H9 (cell line): ENCODE measurements at regions not wholly inside any gene's neighbourhood (a gene's known extent, or its start where the extent isn't known, plus 50 kb on each side); places are given as distances from the start of the nearest gene placed in this dataset.

Experiments
- DNase-seq: peaks from one replicate; pipeline ENCODE4 v3.0.0-alpha.2; 2017
- H2AFZ ChIP-seq: one replicate; pipeline ENCODE4 v1.6.1; 2013; ENCODE audit warnings: mild to moderate bottlenecking, low read length, control low read depth, moderate library complexity
- H2AK5ac ChIP-seq: 2 replicates; pipeline ENCODE4 v1.6.1; 2013; ENCODE audit warnings: low read length, control low read depth, mixed read lengths; ENCODE audit not compliant: insufficient read length
- H2BK120ac ChIP-seq: one replicate; pipeline ENCODE4 v1.6.1; 2013; ENCODE audit warnings: low read depth, mild to moderate bottlenecking, low read length, control low read depth, inconsistent platforms; ENCODE audit not compliant: poor library complexity, severe bottlenecking
- H2BK12ac ChIP-seq: 2 replicates; pipeline ENCODE4 v1.6.1; 2013; ENCODE audit warnings: low read length, control low read depth, mixed read lengths, low read depth; ENCODE audit not compliant: insufficient read length
- H2BK15ac ChIP-seq: 2 replicates; pipeline ENCODE4 v1.6.1; 2013; ENCODE audit warnings: low read depth, low read length, control low read depth
- H2BK20ac ChIP-seq: one replicate; pipeline ENCODE4 v1.6.1; 2013; ENCODE audit warnings: low read depth, mild to moderate bottlenecking, low read length, control low read depth, inconsistent platforms; ENCODE audit not compliant: poor library complexity, severe bottlenecking
- H2BK5ac ChIP-seq: 2 replicates; pipeline ENCODE4 v1.6.1; 2013; ENCODE audit warnings: low read length, control low read depth, mixed read lengths; ENCODE audit not compliant: insufficient read length
- H3K14ac ChIP-seq: 2 replicates; pipeline ENCODE4 v1.6.1; 2013; ENCODE audit warnings: low read length, control low read depth; ENCODE audit not compliant: insufficient read depth
- H3K18ac ChIP-seq: 2 replicates; pipeline ENCODE4 v1.6.1; 2013; ENCODE audit warnings: low read depth, mild to moderate bottlenecking, mixed read lengths, low read length, control low read depth; ENCODE audit not compliant: insufficient read length
- H3K23ac ChIP-seq: 2 replicates; pipeline ENCODE4 v1.6.1; 2013; ENCODE audit warnings: low read length, control low read depth, mixed read lengths, low read depth; ENCODE audit not compliant: insufficient read length
- H3K23me2 ChIP-seq: 2 replicates; pipeline ENCODE4 v1.6.1; 2013; ENCODE audit warnings: low read depth, mild to moderate bottlenecking, mixed read lengths, low read length, control low read depth; ENCODE audit not compliant: insufficient read length, poor library complexity, severe bottlenecking
- H3K27ac ChIP-seq: 2 replicates; pipeline ENCODE4 v1.5.1; 2013; ENCODE audit warnings: low read length, control low read depth, mixed read lengths, low read depth; ENCODE audit not compliant: insufficient read length
- H3K27me3 ChIP-seq: 2 replicates; pipeline ENCODE4 v1.6.1; 2013; ENCODE audit warnings: low read length, control low read depth, inconsistent platforms; ENCODE audit not compliant: insufficient read depth
- H3K4ac ChIP-seq: 2 replicates; pipeline ENCODE4 v1.6.1; 2013; ENCODE audit warnings: low read depth, mild to moderate bottlenecking, control low read depth, inconsistent platforms, low read length, moderate library complexity
- H3K4me1 ChIP-seq: 2 replicates; pipeline ENCODE4 v1.6.1; 2013; ENCODE audit warnings: low read length, control low read depth, inconsistent platforms; ENCODE audit not compliant: insufficient read depth
- H3K4me2 ChIP-seq: 2 replicates; pipeline ENCODE4 v1.6.1; 2013; ENCODE audit warnings: low read length, control low read depth, mixed read lengths; ENCODE audit not compliant: insufficient read length, insufficient read depth
- H3K56ac ChIP-seq: 2 replicates; pipeline ENCODE4 v1.6.1; 2013; ENCODE audit warnings: low read depth, mild to moderate bottlenecking, mixed read lengths, low read length, control low read depth; ENCODE audit not compliant: insufficient read length
- H3K79me1 ChIP-seq: 2 replicates; pipeline ENCODE4 v1.6.1; 2013; ENCODE audit warnings: low read depth, mild to moderate bottlenecking, moderate library complexity, low read length, control low read depth, inconsistent platforms; ENCODE audit not compliant: insufficient read depth, poor library complexity, severe bottlenecking
- H3K79me2 ChIP-seq: 2 replicates; pipeline ENCODE4 v1.6.1; 2013; ENCODE audit warnings: low read length, control low read depth, inconsistent platforms; ENCODE audit not compliant: insufficient read depth
- H3K9ac ChIP-seq: 2 replicates; pipeline ENCODE4 v1.6.1; 2013; ENCODE audit warnings: low read length, control low read depth, mixed read lengths; ENCODE audit not compliant: insufficient read length; ENCODE audit errors: extremely low read depth
- H3K9me3 ChIP-seq: one replicate; pipeline ENCODE4 v1.6.1; 2013; ENCODE audit warnings: low read depth, low read length, inconsistent platforms; ENCODE audit not compliant: control insufficient read depth
- H3T11ph ChIP-seq: one replicate; pipeline ENCODE4 v1.6.1; 2013; ENCODE audit warnings: mild to moderate bottlenecking, low read length, control low read depth, inconsistent platforms
- H4K20me1 ChIP-seq: one replicate; pipeline ENCODE4 v1.6.1; 2013; ENCODE audit not compliant: control insufficient read depth, insufficient read length, insufficient read depth
- H4K5ac ChIP-seq: 2 replicates; pipeline ENCODE4 v1.6.1; 2013; ENCODE audit warnings: low read depth, mild to moderate bottlenecking, mixed read lengths, low read length, control low read depth; ENCODE audit not compliant: insufficient read length
- H4K8ac ChIP-seq: replicated peaks from 2 replicates; pipeline ENCODE4 v1.6.1; 2013; ENCODE audit warnings: low read length, control low read depth, mixed read lengths, low read depth; ENCODE audit not compliant: insufficient read length
- H4K91ac ChIP-seq: 2 replicates; pipeline ENCODE4 v1.6.1; 2013; ENCODE audit warnings: low read depth, mild to moderate bottlenecking, moderate library complexity, mixed read lengths, low read length, control low read depth; ENCODE audit not compliant: insufficient read length
- H3K27ac Mint-ChIP-seq, 3 experiments: 2 replicates in 2 of 3; 3 replicates in 1 of 3; pipeline ENCODE4 v1.8.0; 2020 to 2021; ENCODE audit warnings: mixed read lengths in 3 of 3, mild to moderate bottlenecking in 1 of 3, moderate library complexity in 1 of 3
- H3K27me3 Mint-ChIP-seq: 2 replicates; pipeline ENCODE4 v1.8.0; 2021; ENCODE audit warnings: low read depth, mild to moderate bottlenecking, moderate library complexity, mixed read lengths
- H3K36me3 Mint-ChIP-seq, 3 experiments: 2 replicates in 2 of 3; 3 replicates in 1 of 3; pipeline ENCODE4 v1.8.0; 2020 to 2021; ENCODE audit warnings: low read depth in 3 of 3, mixed read lengths in 3 of 3; ENCODE audit not compliant: insufficient read depth in 1 of 3
- H3K4me1 Mint-ChIP-seq, 2 experiments: 2 replicates each; pipeline ENCODE4 v1.8.0; 2020; ENCODE audit warnings: mixed read lengths in 2 of 2
- H3K4me3 Mint-ChIP-seq, 2 experiments: 2 replicates in 1 of 2; 3 replicates in 1 of 2; pipeline ENCODE4 v1.8.0; 2020 to 2021; ENCODE audit warnings: mild to moderate bottlenecking in 2 of 2, mixed read lengths in 2 of 2, moderate library complexity in 1 of 2
- H3K9me3 Mint-ChIP-seq, 2 experiments: 2 replicates in 1 of 2; 3 replicates in 1 of 2; pipeline ENCODE4 v1.8.0; 2020; ENCODE audit warnings: mild to moderate bottlenecking in 2 of 2, mixed read lengths in 2 of 2, moderate library complexity in 1 of 2
- CTCF ChIP-seq: fragments of 200-600 bp; sonication (generic); conservative IDR thresholded peaks from 3 replicates; pipeline ENCODE4 v1.8.0; 2021; ENCODE audit warnings: antibody characterized with exemption, mild to moderate bottlenecking
- WGBS: extraction: QIAGEN DNeasy Blood & Tissue Kit; methylation state at CpG from one replicate; pipeline ENCODE4 v1.1.7; 2013; ENCODE audit warnings: missing lambda C conversion rate, low lambda C conversion rate, mixed read lengths; ENCODE audit not compliant: insufficient read length; ENCODE audit errors: extremely low coverage; 5-methylcytosine and 5-hydroxymethylcytosine counted together

GRCh38 chr5:92637247-92637646 lies 943.8 kb downstream of the NR2F1-AS1 start:
- Mint-ChIP-seq H3K9me3 (peaks cover 0 to under 1% of the 10 kb centered on the region in 2 experiments; a peak in 1 of 5 replicates), H3K4me3 (no peak overlapping the region), H3K36me3 (peaks cover 0 to 4% (median 2%) of the 10 kb centered on the region in 3 experiments; a peak in 3 of 7 replicates), H3K27me3 (no peaks in the 10 kb centered on the region), H3K4me1 (peaks cover 25 to 32% of the 10 kb centered on the region in 2 experiments), H3K27ac (peak overlapping the region; percentile 2 to 30 (median 16); a peak in 4 of 7 replicates)
- Histone ChIP-seq H2AK5ac (no peak overlapping the region), H3K9me3 (no peaks in the 10 kb centered on the region), H2BK12ac (no peak overlapping the region), H3K9ac (no peak overlapping the region), H2AFZ (no peak overlapping the region), H2BK20ac (no peak overlapping the region), H3K79me2 (no peaks in the 10 kb centered on the region), H4K8ac (no peak overlapping the region), H4K20me1 (no peaks in the 10 kb centered on the region), H3K4ac (no peak overlapping the region), H3K79me1 (no peaks in the 10 kb centered on the region), H3K23me2 (no peaks in the 10 kb centered on the region), H3K4me2 (no peak overlapping the region), H4K5ac (no peak overlapping the region), H3K27ac (no peak overlapping the region), H3K4me1 (no peaks in the 10 kb centered on the region; the same call in 1 of the 2 replicates), H2BK120ac (no peak overlapping the region), H4K91ac (no peak overlapping the region), H3K14ac (no peak overlapping the region), H2BK15ac (no peak overlapping the region), H3K56ac (no peak overlapping the region), H3K27me3 (no peaks in the 10 kb centered on the region), H3K23ac (no peak overlapping the region), H2BK5ac (no peak overlapping the region), H3K18ac (no peak overlapping the region), H3T11ph (no peak overlapping the region)
- no CpG with 5 or more reads among the region's 2 CpGs for WGBS
- DNase-seq: no peak
- TF ChIP-seq CTCF: no peak
